CD8-positive, alpha-beta memory T cell (primary cell): ENCODE measurements at regions not wholly inside any gene's neighbourhood (a gene's known extent, or its start where the extent isn't known, plus 50 kb on each side); places are given as distances from the start of the nearest gene placed in this dataset.

Source experiments
- CTCF ChIA-PET: fragments of 350-600 bp; sonication (Branson Sonifier 250); formaldehyde crosslinking; loops from one replicate; lab custom pipeline; 2021; ENCODE audit warnings: antibody characterized with exemption; lab: Charles Lee
- POLR2A ChIA-PET: fragments of 350-600 bp; sonication (Branson Sonifier 250); formaldehyde crosslinking; loops from one replicate; lab custom pipeline; 2021; ENCODE audit warnings: antibody characterized with exemption; lab: Charles Lee
- DNase-seq, 5 donors: peaks; one replicate each; pipeline versions ENCODE4 v3.0.0 to v3.0.0-alpha.2; 2020 to 2022; ENCODE audit warnings: mixed read lengths in 1 of 5
- H3K27ac ChIP-seq: one replicate; pipeline ENCODE4 v1.7.0; 2013; ENCODE audit warnings: low read depth, mild to moderate bottlenecking, low read length, moderate library complexity
- H3K27me3 ChIP-seq: 2 replicates; pipeline ENCODE4 v1.7.0; 2013; ENCODE audit warnings: low read length, mild to moderate bottlenecking; ENCODE audit not compliant: insufficient read depth, poor library complexity, severe bottlenecking
- H3K36me3 ChIP-seq: 2 replicates; pipeline ENCODE4 v1.7.0; 2013; ENCODE audit warnings: mild to moderate bottlenecking, low read length, moderate library complexity; ENCODE audit not compliant: insufficient read depth
- H3K4me1 ChIP-seq: 2 replicates; pipeline ENCODE4 v1.7.0; 2013; ENCODE audit warnings: mild to moderate bottlenecking, low read length, moderate library complexity; ENCODE audit not compliant: insufficient read depth
- H3K4me3 ChIP-seq: 2 replicates; pipeline ENCODE4 v1.7.0; 2013; ENCODE audit warnings: mild to moderate bottlenecking, low read length
- H3K9me3 ChIP-seq: 2 replicates; pipeline ENCODE4 v1.7.0; 2013; ENCODE audit warnings: mild to moderate bottlenecking, low read length
- H3K27ac Mint-ChIP-seq, 8 donors: one replicate each; pipeline ENCODE4 v1.8.0; 2020 to 2021; ENCODE audit warnings: mixed read lengths in 8 of 8, mild to moderate bottlenecking in 6 of 8, inconsistent platforms in 3 of 8, moderate library complexity in 3 of 8
- H3K27me3 Mint-ChIP-seq, 2 donors: one replicate each; pipeline ENCODE4 v1.8.0; 2020 to 2021; ENCODE audit warnings: mixed read lengths in 2 of 2, mild to moderate bottlenecking in 1 of 2, moderate library complexity in 1 of 2
- H3K36me3 Mint-ChIP-seq, 3 donors: one replicate each; pipeline ENCODE4 v1.8.0; 2020 to 2021; ENCODE audit warnings: mixed read lengths in 3 of 3, inconsistent platforms in 1 of 3, mild to moderate bottlenecking in 1 of 3
- H3K4me1 Mint-ChIP-seq, 3 donors: one replicate each; pipeline ENCODE4 v1.8.0; 2020 to 2021; ENCODE audit warnings: mixed read lengths in 3 of 3, inconsistent platforms in 1 of 3, mild to moderate bottlenecking in 1 of 3
- H3K4me3 Mint-ChIP-seq, 7 donors: one replicate each; pipeline ENCODE4 v1.8.0; 2020 to 2021; ENCODE audit warnings: mixed read lengths in 7 of 7, mild to moderate bottlenecking in 6 of 7, moderate library complexity in 4 of 7, inconsistent platforms in 2 of 7
- H3K9me3 Mint-ChIP-seq, 5 donors: one replicate each; pipeline ENCODE4 v1.8.0; 2020 to 2022; ENCODE audit warnings: mixed read lengths in 5 of 5, mild to moderate bottlenecking in 3 of 5, moderate library complexity in 2 of 5, inconsistent platforms in 1 of 5

- Mint-ChIP-seq H3K27ac (no peak overlapping the region), H3K27me3 (no peaks in the 10 kb centered on the region), H3K4me1 (no peaks in the 10 kb centered on the region), H3K9me3 (peaks cover 0 to 4% (median 2%) of the 10 kb centered on the region in 5 donors), H3K36me3 (no peaks in the 10 kb centered on the region), H3K4me3 (no peak overlapping the region)
- H3K4me1 ChIP-seq: no peaks in the 10 kb centered on the region
- no peaks in the 10 kb centered on the region for H3K36me3 ChIP-seq
- H3K9me3 ChIP-seq: no peaks in the 10 kb centered on the region
- H3K27me3 ChIP-seq: no peaks in the 10 kb centered on the region
- DNase-seq: no peak
- H3K4me3 ChIP-seq: no peak overlapping the region
- ChIA-PET POLR2A (no interaction called here), CTCF (no interaction called here)
- H3K27ac ChIP-seq: no peak overlapping the region
These were observed 559.1 kb downstream of the CETN3 start for GRCh38 chr5:89850513-89850865.

GRCh38 chr5:89849830-89850512 lies 559.6 kb downstream of the CETN3 start:
- ChIA-PET CTCF (no interaction called here), POLR2A (no interaction called here)
- H3K4me1 Mint-ChIP-seq: no peaks in the 10 kb centered on the region
- H3K27ac Mint-ChIP-seq: no peak overlapping the region
- H3K9me3 Mint-ChIP-seq: peaks cover 0 to 4% (median 2%) of the 10 kb centered on the region in 5 donors
- peaks cover 0 to 1% of the 10 kb centered on the region in 2 donors for H3K27me3 Mint-ChIP-seq
- no peak overlapping the region for H3K4me3 Mint-ChIP-seq
- no peaks in the 10 kb centered on the region for H3K27me3 ChIP-seq
- no peaks in the 10 kb centered on the region for H3K36me3 ChIP-seq
- no peak overlapping the region for H3K27ac ChIP-seq
- no peak for DNase-seq
- no peaks in the 10 kb centered on the region for H3K9me3 ChIP-seq
- H3K36me3 Mint-ChIP-seq: no peaks in the 10 kb centered on the region
- no peak overlapping the region for H3K4me3 ChIP-seq
- no peaks in the 10 kb centered on the region for H3K4me1 ChIP-seq

- Mint-ChIP-seq H3K4me3 (no peak overlapping the region), H3K27ac (no peak overlapping the region), H3K9me3 (peaks cover 0 to 5% (median 4%) of the 10 kb centered on the region in 5 donors), H3K4me1 (no peaks in the 10 kb centered on the region), H3K36me3 (no peaks in the 10 kb centered on the region), H3K27me3 (peaks cover 0 to 1% of the 10 kb centered on the region in 2 donors)
- no peaks in the 10 kb centered on the region for H3K27me3 ChIP-seq
- ChIA-PET POLR2A (no interaction called here), CTCF (no interaction called here)
- H3K4me1 ChIP-seq: no peaks in the 10 kb centered on the region
- no peak overlapping the region for H3K4me3 ChIP-seq
- no peak overlapping the region for H3K27ac ChIP-seq
- DNase-seq: no peak
- no peaks in the 10 kb centered on the region for H3K9me3 ChIP-seq
- no peaks in the 10 kb centered on the region for H3K36me3 ChIP-seq
These were observed 561.8 kb downstream of the CETN3 start for GRCh38 chr5:89847743-89848142.

- POLR2A ChIA-PET: no interaction called here
- no peaks in the 10 kb centered on the region for H3K4me1 Mint-ChIP-seq
- H3K27me3 Mint-ChIP-seq: peaks cover 0 to 1% of the 10 kb centered on the region in 2 donors
- Histone ChIP-seq H3K36me3 (no peaks in the 10 kb centered on the region), H3K27me3 (no peaks in the 10 kb centered on the region), H3K9me3 (no peaks in the 10 kb centered on the region), H3K4me1 (no peaks in the 10 kb centered on the region), H3K4me3 (no peak overlapping the region), H3K27ac (no peak overlapping the region)
- peaks cover 0 to 6% (median 0%) of the 10 kb centered on the region in 5 donors for H3K9me3 Mint-ChIP-seq
- DNase-seq: no peak
- CTCF ChIA-PET: no interaction called here
- H3K27ac Mint-ChIP-seq: no peak overlapping the region
- H3K36me3 Mint-ChIP-seq: no peaks in the 10 kb centered on the region
- no peak overlapping the region for H3K4me3 Mint-ChIP-seq
These were observed 565.0 kb downstream of the CETN3 start for GRCh38 chr5:89844548-89844947.

GRCh38 chr5:89842531-89842930 lies 567.0 kb downstream of the CETN3 start:
- Histone ChIP-seq H3K27me3 (no peaks in the 10 kb centered on the region), H3K4me1 (no peaks in the 10 kb centered on the region), H3K27ac (no peak overlapping the region), H3K4me3 (no peak overlapping the region), H3K36me3 (no peaks in the 10 kb centered on the region), H3K9me3 (no peaks in the 10 kb centered on the region)
- POLR2A ChIA-PET: no interaction called here
- H3K27me3 Mint-ChIP-seq: peaks cover 0 to 1% of the 10 kb centered on the region in 2 donors
- no peak overlapping the region for H3K4me3 Mint-ChIP-seq
- no peak overlapping the region for H3K27ac Mint-ChIP-seq
- H3K4me1 Mint-ChIP-seq: no peaks in the 10 kb centered on the region
- H3K9me3 Mint-ChIP-seq: peaks cover 0 to 6% (median 4%) of the 10 kb centered on the region in 5 donors
- CTCF ChIA-PET: no interaction called here
- no peak for DNase-seq
- H3K36me3 Mint-ChIP-seq: no peaks in the 10 kb centered on the region

GRCh38 chr5:89840906-89841305 lies 568.6 kb downstream of the CETN3 start:
- H3K4me1 ChIP-seq: no peaks in the 10 kb centered on the region
- CTCF ChIA-PET: no interaction called here
- no peaks in the 10 kb centered on the region for H3K4me1 Mint-ChIP-seq

GRCh38 chr5:89830691-89831090 lies 578.9 kb downstream of the CETN3 start:
- H3K27me3 ChIP-seq: no peaks in the 10 kb centered on the region
- no peak overlapping the region for H3K27ac ChIP-seq
- no peaks in the 10 kb centered on the region for H3K9me3 ChIP-seq
- H3K36me3 ChIP-seq: no peaks in the 10 kb centered on the region
- Mint-ChIP-seq H3K27ac (no peak overlapping the region), H3K9me3 (peaks cover 0 to 5% (median 4%) of the 10 kb centered on the region in 5 donors), H3K36me3 (no peaks in the 10 kb centered on the region), H3K27me3 (no peaks in the 10 kb centered on the region), H3K4me1 (no peaks in the 10 kb centered on the region), H3K4me3 (no peak overlapping the region)
- no peak overlapping the region for H3K4me3 ChIP-seq
- ChIA-PET CTCF (no interaction called here), POLR2A (no interaction called here)
- DNase-seq: no peak
- H3K4me1 ChIP-seq: no peaks in the 10 kb centered on the region

More at GRCh38 chr5:89840906-89841305, 568.6 kb downstream of the CETN3 start:
- Histone ChIP-seq H3K4me3 (no peak overlapping the region), H3K36me3 (no peaks in the 10 kb centered on the region), H3K9me3 (no peaks in the 10 kb centered on the region), H3K27me3 (no peaks in the 10 kb centered on the region), H3K27ac (no peak overlapping the region)
- peaks cover 0 to 1% of the 10 kb centered on the region in 2 donors for H3K27me3 Mint-ChIP-seq
- peaks cover 0 to 6% (median 4%) of the 10 kb centered on the region in 5 donors for H3K9me3 Mint-ChIP-seq
- no peak for DNase-seq
- no peak overlapping the region for H3K4me3 Mint-ChIP-seq
- H3K27ac Mint-ChIP-seq: no peak overlapping the region
- POLR2A ChIA-PET: no interaction called here
- H3K36me3 Mint-ChIP-seq: no peaks in the 10 kb centered on the region

GRCh38 chr5:89827960-89828359 lies 581.6 kb downstream of the CETN3 start:
- ChIA-PET CTCF (no interaction called here), POLR2A (no interaction called here)
- H3K36me3 ChIP-seq: no peaks in the 10 kb centered on the region
- H3K27ac Mint-ChIP-seq: no peak overlapping the region
- H3K27ac ChIP-seq: no peak overlapping the region
- no peak overlapping the region for H3K4me3 ChIP-seq
- H3K27me3 Mint-ChIP-seq: no peaks in the 10 kb centered on the region
- H3K4me3 Mint-ChIP-seq: no peak overlapping the region
- peaks cover 2 to 10% (median 4%) of the 10 kb centered on the region in 5 donors for H3K9me3 Mint-ChIP-seq
- H3K27me3 ChIP-seq: no peaks in the 10 kb centered on the region
- no peaks in the 10 kb centered on the region for H3K4me1 ChIP-seq
- DNase-seq: no peak
- no peaks in the 10 kb centered on the region for H3K36me3 Mint-ChIP-seq
- H3K9me3 ChIP-seq: no peaks in the 10 kb centered on the region
- H3K4me1 Mint-ChIP-seq: no peaks in the 10 kb centered on the region
